Activated CD4-positive, alpha-beta T cell treated with anti-CD3 and anti-CD28 coated beads for 4 hours (primary cell): ENCODE measurements at regions not wholly inside any gene's neighbourhood (a gene's known extent, or its start where the extent isn't known, plus 50 kb on each side); places are given as distances from the start of the nearest gene placed in this dataset.

Experiments used
- DNase-seq, 2 donors: peaks; one replicate each; pipeline ENCODE4 v3.0.0-alpha.2; 2020

GRCh38 chr13:61760102-61760501, 344.5 kb upstream of the PCDH20 start:
- no peak for DNase-seq

- DNase-seq, result no peak
Observed at GRCh38 chr13:61756031-61756430, 340.4 kb upstream of the PCDH20 start.

GRCh38 chr13:61751039-61751438, 335.4 kb upstream of the PCDH20 start:
- no peak for DNase-seq

DNA sequence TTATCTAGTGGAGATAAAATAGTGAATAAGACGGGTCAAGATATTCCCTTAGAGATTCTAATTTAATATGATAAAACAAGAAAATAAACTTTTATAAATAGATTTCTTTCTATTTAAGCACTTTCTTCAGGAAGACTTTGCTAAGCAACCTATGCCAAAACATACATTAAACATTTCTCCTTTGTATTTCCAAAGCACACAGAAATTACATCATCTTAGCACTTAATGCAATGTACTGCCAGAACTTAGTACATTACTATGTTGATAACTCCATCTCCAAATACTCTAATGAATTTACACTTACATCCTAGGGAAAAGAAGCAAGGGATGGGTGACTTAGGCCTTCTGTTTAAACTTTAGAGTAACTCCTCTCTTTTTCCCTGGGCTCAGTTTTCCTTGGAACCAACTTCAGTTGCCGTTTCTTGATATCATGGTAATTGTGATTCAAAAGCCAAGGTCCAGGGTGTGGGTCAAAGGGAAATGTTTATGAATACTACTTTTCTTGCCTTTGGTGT, 322.6 kb upstream of the PCDH20 start:
- no peak for DNase-seq

DNA sequence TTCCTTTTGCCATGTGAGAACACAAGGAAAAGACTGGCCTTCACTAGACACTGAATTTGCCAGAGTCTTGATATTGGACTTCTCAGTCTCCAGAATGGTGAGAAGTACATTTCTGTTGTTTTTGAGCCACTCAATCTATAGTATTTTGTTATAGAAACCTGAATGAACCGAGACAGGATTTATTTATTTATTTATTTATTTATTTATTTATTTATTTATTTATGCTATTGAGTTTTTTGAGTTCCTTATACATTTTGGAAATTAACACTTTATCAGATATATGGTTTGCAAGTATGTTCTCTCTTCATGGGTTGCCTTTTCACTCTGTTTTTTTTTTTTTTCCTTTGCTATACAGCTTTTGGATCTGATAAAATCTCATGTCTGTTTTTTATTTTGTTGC, 319.0 kb upstream of the PCDH20 start:
- no peak for DNase-seq

- no peak for DNase-seq
Observed at GRCh38 chr13:61728471-61728870, 312.8 kb upstream of the PCDH20 start.

- no peak for DNase-seq
Observed at GRCh38 chr13:61727767-61728166, 312.1 kb upstream of the PCDH20 start.

DNA sequence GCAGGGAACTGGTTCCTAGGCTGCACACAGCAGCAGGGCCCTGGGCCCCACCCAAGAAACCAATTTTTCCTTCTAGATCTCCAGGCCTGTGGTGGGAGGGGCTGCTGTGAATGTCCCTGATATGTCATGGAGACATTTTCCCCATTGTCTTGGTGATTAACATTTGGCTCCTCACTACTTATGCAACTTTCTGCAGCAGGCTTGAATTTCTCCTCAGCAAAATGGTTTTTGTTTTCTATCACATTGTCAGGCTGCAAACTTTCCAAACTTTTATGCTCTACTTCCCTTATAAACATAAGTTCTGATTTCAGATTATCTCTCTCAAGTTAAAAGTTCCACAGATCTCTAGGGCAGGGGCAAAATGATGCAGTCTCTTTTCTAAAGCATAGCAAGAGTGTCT, 310.2 kb upstream of the PCDH20 start:
- no peak for DNase-seq

DNA sequence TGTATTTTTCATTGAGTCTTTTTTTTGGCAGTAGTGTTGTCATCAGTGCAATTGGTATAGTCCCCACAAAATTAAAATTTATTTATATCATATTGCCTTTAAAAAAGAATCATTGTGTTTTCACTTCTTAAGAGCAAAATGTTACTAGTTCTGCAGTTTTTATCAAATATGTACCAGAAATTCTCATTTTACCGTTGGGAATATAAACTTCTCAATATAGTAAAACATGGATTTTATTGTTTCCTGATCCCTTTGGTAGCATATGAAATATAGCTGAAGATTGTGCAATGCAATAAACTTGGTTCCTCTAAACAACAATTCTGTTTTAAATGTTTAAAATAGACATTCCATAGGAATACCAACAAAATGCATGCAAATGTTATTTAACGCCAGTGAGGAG, 306.5 kb upstream of the PCDH20 start:
- DNase-seq, result no peak

DNA sequence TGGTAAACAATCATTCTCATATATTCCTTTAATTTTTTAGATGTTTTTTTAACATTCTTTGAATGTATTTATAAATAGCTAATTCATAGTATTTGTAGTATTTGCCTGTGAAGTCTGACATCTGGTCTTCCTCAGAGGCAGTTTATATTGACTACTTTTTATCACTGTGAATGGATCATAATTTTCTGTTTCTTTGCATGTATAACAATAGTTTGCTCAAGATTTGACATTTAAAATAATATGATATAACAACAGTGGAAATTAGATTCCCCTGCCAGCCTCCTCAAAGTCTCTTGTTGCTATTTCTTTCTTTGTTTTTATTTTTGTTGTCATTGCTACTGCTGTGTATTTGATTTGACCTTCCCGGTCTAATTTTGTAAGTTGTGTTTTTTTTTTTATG, 297.0 kb upstream of the PCDH20 start:
- no peak for DNase-seq

GRCh38 chr13:61709258-61709657, 293.6 kb upstream of the PCDH20 start:
- no peak for DNase-seq

GRCh38 chr13:61706899-61707298, 291.2 kb upstream of the PCDH20 start:
- no peak for DNase-seq

- no peak for DNase-seq
Observed at GRCh38 chr13:61700620-61701019, 285.0 kb upstream of the PCDH20 start.

DNA sequence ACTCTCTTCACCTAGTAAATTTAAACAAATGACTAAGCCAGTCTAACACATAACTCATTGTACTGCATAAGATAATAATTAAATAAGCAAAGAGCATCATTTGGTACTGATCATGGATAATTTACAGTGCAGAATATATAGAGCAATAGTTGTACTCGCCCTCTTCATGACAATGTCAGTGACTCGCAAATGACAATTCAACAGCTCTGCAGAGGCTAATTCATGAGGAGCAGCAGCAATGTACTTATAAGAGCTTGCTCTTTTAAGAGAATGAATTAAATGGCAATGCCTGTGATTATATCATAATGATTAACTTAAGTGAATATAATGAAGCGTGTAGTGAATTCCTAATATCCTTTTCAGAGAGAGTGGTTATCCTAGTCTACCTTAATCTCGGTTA, 284.5 kb upstream of the PCDH20 start:
- DNase-seq, result no peak

GRCh38 chr13:61696676-61697075, 281.0 kb upstream of the PCDH20 start:
- no peak for DNase-seq

DNA sequence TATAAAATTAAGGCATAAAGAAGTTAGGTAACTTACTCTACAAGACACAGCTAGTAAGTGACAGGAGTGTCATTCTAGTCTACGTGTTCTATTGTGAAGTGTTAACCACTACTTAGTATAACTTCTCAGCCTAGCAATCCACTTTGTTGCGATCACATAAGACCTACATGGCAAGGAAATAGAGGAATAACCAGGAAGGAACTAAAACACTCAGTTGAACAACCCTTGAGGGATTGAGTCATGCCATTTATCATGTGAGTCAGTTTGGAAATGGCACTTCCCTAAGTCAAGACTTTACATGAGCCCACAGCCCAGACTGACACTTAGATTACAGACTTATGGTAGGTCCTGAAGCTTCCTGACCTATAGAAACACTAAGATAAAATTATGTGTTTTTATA, 279.5 kb upstream of the PCDH20 start:
- no peak for DNase-seq

- no peak for DNase-seq
Observed at GRCh38 chr13:61692691-61693090, 277.0 kb upstream of the PCDH20 start.

- DNase-seq, result no peak
Observed at GRCh38 chr13:61685682-61686012, 270.0 kb upstream of the PCDH20 start.

- no peak for DNase-seq
Observed at GRCh38 chr13:61684976-61685681, 269.5 kb upstream of the PCDH20 start.

DNA sequence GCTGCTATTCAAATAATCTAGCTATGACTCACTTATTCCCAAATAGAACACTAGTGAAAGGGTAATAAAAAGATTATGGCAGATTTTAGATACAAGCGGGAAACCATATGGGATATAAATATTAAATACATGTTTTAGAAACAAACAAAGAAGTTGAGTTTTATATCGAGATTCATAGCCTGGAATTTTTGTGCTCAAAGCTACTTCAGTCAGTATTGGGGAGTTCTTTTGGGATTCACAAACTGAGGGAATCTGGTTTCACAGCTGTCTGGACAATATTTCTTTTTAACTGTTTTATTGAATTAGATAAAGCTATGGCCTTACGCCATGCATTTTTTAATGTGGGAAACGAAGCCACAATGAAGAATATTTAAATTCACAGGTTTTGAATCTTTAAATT, 257.1 kb upstream of the PCDH20 start:
- no peak for DNase-seq

GRCh38 chr13:61670384-61671161, 254.9 kb upstream of the PCDH20 start:
- DNase-seq, result no peak

GRCh38 chr13:61664801-61665705, 249.4 kb upstream of the PCDH20 start:
- DNase-seq, result no peak

DNA sequence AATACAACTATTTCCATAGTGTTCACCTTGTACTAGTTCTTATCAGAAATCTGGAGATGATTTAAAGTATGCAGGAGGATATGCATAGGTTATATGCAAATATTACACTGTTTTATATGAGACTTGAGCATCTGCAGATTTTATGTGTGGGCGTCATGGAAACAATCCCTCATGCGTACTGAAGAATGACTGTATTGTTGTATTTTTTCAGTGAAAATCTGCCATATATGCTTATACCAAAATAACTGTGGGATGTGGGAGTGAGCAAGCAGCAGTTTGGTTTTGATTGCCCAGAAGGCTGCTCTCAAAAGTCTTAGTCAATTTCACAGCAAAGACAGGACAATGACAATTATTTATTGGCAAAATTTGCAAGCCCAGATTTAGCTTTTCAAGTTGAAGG, 238.8 kb upstream of the PCDH20 start:
- DNase-seq, result no peak

- no peak for DNase-seq
Observed at GRCh38 chr13:61648547-61648946, 232.9 kb upstream of the PCDH20 start.
